GM21528 (cell line): ENCODE measurements at regions not wholly inside any gene's neighbourhood (a gene's known extent, or its start where the extent isn't known, plus 50 kb on each side); places are given as distances from the start of the nearest gene placed in this dataset.
"Not testable (repeated sequence)": the region's sequence is repeated elsewhere in the genome, so short reads cannot be mapped to it uniquely, and the experiment has no call there.

Experiments used
- ATAC-seq: cut with Tn5 transposase; IDR thresholded peaks from one replicate; pipeline ENCODE4 v1.9.1; 2021; ENCODE audit warnings: mild to moderate bottlenecking, moderate library complexity; ENCODE audit not compliant: unreplicated experiment, low FRiP score

DNA sequence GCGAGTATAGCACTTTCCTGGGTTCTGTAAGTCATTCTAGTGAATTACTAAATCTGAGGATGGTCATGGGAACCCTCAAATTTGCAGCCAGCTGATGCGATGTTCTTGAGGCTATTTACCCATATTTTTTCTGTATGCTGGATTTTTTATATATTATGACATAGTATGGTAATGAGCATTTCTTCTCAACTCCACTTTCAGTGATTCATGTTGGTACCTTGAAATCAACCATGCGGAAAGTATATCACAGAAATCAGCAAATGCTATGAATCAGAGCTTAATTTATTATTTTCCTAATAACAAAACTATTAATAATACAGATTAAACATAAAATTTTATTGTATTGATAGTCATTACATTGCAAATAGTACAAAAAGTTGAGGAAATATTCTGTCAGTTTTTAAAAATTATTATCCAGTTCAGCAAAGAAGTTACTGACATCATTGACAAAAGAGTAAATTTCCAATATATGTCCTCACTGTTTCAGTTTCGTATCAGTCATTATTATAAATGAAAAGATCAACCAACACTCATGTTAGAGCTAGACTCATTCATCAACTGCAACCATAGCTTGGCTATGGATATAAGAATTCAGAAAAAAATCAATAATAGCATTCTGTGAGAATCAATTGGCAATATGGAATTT lies 164.3 kb upstream of the SETMAR start:
- ATAC-seq, result no peak

DNA sequence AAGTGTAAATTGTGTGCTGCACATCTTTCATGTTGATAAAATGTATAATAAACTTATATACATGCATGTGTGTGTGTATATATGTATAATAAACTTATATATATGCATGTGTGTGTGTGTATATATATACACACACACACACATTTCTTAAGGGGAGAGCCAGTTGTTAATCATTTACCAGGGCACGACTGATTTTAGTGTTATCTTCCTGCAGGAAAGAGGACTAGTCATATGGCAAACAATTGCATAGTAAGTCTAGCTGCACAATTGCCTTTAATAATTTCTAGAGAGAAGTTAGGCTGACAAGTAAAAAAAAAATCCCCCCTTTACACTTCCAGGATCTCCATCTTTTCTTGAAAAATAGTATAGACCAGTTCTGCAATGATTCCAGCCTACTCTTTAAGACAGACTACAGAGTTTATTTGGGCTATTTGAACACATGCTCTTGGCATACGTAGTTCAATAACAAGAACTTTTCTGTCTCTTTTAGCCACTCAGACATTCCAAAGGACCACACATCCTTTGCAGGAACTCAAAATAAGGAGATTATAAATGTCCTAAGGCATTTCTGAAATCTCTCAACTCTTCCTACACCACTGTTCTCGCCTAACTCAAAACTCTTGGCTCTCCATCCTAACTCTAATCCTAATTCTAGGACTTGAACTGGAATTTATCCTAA lies 163.6 kb upstream of the SETMAR start:
- no peak for ATAC-seq

DNA sequence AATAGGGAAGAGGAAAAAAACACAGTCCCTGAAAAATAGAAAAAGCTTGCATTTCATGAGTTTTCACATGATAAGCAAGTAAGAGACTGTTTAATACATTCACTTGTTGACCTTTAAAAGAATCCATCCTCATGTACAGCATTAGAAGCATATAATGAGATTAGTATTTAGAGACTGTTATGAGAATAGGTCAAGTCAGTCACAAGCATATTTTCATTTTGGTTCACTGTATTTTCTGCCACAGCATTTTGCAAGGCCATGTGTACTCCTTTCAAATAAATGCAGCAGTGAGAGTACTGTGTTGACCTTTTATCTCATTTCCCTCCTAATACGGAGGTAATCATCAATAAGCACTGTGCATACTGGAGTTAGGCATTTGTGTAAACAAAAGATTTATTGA lies 162.2 kb upstream of the SETMAR start:
- no peak for ATAC-seq

DNA sequence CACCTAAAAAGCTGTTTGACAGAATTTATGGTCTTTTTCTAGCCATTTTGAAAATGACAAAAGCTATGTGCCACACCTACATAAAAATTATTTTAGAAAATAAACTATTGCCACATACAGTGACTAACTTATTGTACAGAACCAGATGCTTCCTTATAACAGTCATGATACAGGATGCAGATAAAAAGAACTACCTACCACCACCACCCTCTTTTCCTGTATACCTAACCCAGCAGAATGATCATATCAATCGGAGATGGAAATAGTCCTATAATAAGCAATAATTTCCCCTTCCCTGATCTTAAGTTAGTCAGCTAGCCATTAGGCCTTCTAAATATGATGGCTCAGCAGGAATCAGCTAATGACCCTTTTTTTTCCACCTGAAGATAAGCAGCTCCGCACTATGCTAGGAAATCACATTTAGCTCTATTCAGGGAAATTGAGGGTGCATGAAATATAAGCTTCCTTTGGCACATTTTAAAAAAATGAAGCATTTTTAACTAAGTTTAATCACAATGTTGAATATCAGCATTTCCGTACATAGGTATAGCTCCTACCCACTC lies 155.5 kb upstream of the SETMAR start:
- ATAC-seq, result no peak

- no peak for ATAC-seq
Measured at GRCh38 chr3:4149296-4149695, 153.9 kb upstream of the SETMAR start.

- no peak for ATAC-seq
Measured at GRCh38 chr3:4150816-4151215, 152.4 kb upstream of the SETMAR start.

DNA sequence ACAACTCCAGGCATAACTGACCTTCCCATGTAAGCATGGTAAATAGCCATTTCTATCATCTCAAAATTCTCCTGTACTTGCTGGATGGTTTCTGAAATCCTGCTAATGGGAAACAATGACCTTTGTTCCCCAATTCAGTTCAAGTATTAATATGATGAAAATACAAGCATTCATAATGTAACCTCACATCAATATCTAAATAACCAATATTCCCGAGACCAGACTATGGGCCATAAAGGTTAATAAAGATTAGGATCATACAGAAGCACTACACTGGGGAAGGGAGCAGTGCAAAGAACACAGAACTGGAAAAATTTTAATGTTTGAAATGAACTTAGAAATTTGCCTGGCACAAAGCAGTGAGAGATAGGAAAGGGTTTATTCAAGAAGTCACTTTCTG lies 151.3 kb upstream of the SETMAR start:
- no peak for ATAC-seq

DNA sequence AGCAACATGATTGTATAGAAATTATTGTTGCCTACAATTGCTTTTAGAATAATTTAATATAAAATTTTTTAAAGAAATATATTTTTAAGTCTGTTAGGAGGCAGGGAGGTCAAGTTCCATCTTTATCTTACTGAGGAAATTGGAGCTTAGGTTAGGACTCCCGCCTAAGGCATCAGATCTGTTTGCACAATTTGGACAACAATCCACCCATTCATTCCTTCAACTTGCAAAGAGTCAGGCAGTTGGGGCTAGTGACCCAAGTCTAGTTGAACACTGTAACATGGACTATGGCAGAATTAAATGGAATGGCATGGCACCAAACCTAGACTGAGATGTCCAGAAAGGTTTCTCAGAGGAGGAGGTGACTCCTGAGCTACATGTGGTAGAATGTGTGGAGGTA lies 149.4 kb upstream of the SETMAR start:
- ATAC-seq, result no peak

GRCh38 chr3:4158329-4158728 lies 144.8 kb upstream of the SETMAR start:
- ATAC-seq, result no peak

DNA sequence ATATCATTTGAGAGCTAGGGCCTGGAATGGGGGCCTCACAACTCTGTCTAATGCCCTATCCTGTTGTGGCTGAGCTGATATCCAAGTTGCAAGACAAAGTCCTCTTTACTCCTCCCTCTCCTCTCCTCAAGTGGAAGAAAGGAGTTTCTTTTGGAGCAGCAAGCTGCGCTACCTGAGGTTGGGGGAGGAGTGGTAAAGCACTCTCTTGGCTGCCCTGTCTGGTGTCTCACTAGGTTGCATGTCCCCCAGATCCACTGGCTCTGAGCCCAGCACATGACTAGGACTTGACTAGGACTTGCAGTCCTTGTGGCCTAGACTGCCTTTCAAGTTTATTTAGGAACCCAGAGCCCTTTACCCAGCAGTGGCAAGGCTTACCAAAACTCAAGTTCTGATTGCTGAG lies 141.1 kb upstream of the SETMAR start:
- ATAC-seq, result no peak

GRCh38 chr3:4163011-4163410 lies 140.2 kb upstream of the SETMAR start:
- ATAC-seq, result no peak

- no peak for ATAC-seq
Measured at GRCh38 chr3:4166540-4166939, 136.6 kb upstream of the SETMAR start.

- not testable (repeated sequence) for ATAC-seq
Measured at GRCh38 chr3:4167230-4167629, 135.9 kb upstream of the SETMAR start.

GRCh38 chr3:4174791-4175190 lies 128.4 kb upstream of the SETMAR start:
- no peak for ATAC-seq

DNA sequence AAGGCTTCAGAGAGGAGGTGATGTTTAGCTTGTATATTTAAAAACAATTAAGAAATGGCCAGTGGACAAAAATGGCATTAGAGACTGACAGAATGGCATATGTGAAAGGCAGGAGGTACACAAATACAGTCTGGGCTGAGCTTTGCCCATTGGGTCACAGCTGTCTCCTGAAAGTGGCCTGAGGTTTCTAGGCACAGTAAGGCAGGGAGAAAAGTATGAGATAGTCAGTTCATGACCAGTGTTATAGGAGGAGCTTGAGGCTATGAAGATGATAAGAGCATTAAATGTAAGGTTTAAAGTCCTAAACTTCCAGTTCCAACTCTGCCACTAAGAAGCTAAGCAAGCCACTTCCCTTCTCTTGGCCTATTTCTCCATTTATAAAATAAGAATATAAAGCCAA lies 111.2 kb upstream of the SETMAR start:
- no peak for ATAC-seq

DNA sequence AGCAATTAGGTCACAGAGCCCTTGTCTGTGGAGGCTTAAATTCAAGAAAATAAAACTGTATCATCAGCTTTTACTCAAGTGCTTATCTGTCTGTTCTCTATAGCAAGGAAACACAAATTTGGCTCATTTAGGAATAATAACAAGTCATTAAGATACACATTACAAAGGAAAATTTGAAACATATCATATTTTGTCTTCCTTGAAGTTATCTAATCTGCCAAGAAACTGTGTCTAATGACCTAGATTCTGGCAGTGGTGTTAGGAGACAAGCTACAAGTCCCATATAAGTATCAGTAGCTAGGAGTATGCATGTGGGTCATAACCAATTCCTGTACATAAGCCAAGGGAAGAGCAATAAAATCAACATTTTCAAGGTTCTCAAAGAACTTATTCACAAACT lies 108.2 kb upstream of the SETMAR start:
- ATAC-seq, result no peak

DNA sequence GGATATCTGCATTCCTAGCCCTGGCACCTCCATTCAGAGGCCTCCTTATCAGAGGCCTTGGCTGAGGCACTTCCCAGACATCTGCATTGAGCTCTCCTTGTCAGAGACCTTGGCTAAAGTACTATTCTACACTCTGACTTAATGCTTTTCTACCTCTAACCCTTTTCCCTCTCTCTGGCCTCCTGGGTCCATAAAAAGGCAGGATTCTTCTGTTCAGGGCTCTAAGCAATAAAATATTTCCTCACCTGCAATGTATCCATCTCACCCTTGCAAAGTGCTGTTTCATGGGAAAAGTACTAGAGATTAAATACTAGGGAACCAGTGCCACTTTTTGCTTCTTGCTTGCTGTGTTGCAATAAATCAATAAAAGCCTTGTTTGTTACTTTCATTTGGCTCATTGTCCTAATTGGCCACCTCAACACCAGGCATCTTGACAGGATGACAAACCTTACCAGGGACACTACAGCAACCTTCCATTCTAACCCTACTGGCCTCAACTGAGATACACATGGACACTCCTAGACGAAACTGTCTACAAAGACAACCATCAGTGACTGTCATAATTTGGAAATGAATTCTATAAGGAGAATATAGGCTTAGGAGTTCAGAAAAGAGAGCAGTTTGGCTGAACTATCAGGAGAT lies 106.5 kb upstream of the SETMAR start:
- ATAC-seq, result no peak

DNA sequence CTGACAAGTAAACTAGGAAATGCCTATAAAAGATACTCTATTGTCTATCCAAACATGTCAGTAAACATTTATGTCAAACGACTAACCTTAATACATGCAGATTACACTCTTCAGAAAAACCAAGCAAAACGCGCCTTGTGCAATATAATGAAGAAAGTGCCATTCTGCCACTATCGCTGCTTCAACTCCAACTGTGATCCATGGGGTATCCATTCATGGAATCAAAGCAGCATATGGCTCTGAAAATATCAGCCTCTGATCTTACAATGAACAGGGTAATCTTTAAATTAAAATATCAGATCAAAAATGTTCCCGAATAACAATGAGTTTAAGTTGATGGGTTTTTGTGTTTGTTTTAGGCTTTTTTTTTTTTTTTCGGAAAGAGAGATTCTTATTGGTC lies 105.5 kb upstream of the SETMAR start:
- ATAC-seq, result no peak

DNA sequence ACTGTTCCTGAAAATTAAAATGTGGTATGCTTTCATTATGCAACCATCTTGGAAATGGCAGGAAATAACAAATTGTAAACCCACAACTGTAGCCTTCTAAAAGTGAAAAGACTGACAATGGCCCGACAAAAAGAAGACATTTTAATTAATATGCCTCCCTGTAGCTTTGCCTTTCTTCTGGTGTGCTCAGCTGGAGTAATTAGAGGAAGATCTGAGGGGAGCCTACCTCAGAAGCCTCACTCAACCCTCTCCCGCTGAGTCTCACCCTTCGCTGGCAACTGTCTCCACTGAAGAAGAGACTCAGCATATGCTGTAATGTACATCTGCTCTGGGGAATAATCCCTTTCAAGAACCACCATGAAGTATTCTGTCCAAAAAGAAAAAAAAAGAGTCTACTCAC lies 104.7 kb upstream of the SETMAR start:
- ATAC-seq, result no peak

GRCh38 chr3:4204776-4205175 lies 98.4 kb upstream of the SETMAR start:
- not testable (repeated sequence) for ATAC-seq

GRCh38 chr3:4207672-4208071 lies 95.5 kb upstream of the SETMAR start:
- ATAC-seq, result no peak

DNA sequence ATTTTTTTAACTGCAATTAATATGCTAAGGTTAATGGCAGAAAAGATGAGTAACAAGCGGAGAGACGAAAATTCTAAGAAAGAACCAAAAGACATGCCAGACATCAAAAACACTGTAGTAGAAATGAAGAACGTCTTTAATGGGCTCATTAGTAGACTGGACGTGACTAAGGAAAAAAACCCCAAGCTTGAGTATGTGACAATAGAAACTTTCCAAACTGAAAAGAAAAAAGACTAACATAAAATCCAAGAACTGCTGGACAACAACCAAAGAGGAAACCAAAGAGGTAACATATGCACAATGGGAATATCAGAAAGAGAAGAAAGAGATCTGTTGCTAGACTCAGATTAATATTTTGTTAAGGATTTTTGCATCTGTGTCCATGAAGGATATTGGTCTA lies 94.6 kb upstream of the SETMAR start:
- no peak for ATAC-seq
